ENCODE measurements at regions not wholly inside any gene's neighbourhood (a gene's known extent, or its start where the extent isn't known, plus 50 kb on each side); places are given as distances from the start of the nearest gene placed in this dataset.

- TF ChIP-seq CHD7 (IDR thresholded peaks at IDR 0.05; ENCODE audit: insufficient replicate concordance, low read length) (no peak), BRCA1 (IDR thresholded peaks at IDR 0.05; ENCODE audit: low read depth, low read length) (no peak), NRF1 (IDR thresholded peaks at IDR 0.05; ENCODE audit: low read depth, low read length) (no peak)
Measured at GRCh38 chr20:17871886-17872285, 96.7 kb downstream of the SNX5 start (continued).

All from H1 (cell line).